Dedifferentiated amniotic fluid mesenchymal stem cell (primary cell): ENCODE measurements at regions not wholly inside any gene's neighbourhood (a gene's known extent, or its start where the extent isn't known, plus 50 kb on each side); places are given as distances from the start of the nearest gene placed in this dataset.

Experiments
- DNase-seq: peaks from one replicate; pipeline ENCODE4 v3.0.0-alpha.2; 2016; ENCODE audit errors: extremely low spot score

- no peak for DNase-seq
Observed at GRCh38 chr3:41143421-41144031, 55.8 kb upstream of the CTNNB1 start.

GRCh38 chr3:41144631-41145030, 54.7 kb upstream of the CTNNB1 start:
- no peak for DNase-seq

- DNase-seq, result no peak
Observed at GRCh38 chr3:41148478-41148877, 50.8 kb upstream of the CTNNB1 start.

- DNase-seq, result no peak
Observed at GRCh38 chr3:41148901-41149300, 50.4 kb upstream of the CTNNB1 start.
